ENCODE measurements at regions not wholly inside any gene's neighbourhood (a gene's known extent, or its start where the extent isn't known, plus 50 kb on each side); places are given as distances from the start of the nearest gene placed in this dataset.

- DNase-seq (ENCODE audit: low spot score), result no peak
Observed at GRCh38 chr10:88083597-88083989, 220.2 kb downstream of the PTEN start.

GRCh38 chr10:88086187-88086960, 222.9 kb downstream of the PTEN start:
- no peak for DNase-seq (ENCODE audit: low spot score)

- DNase-seq (ENCODE audit: low spot score), result no peak
Observed at GRCh38 chr10:88088441-88089340, 225.3 kb downstream of the PTEN start.

GRCh38 chr10:88089498-88089897, 226.1 kb downstream of the PTEN start:
- DNase-seq (ENCODE audit: low spot score), result no peak

DNA sequence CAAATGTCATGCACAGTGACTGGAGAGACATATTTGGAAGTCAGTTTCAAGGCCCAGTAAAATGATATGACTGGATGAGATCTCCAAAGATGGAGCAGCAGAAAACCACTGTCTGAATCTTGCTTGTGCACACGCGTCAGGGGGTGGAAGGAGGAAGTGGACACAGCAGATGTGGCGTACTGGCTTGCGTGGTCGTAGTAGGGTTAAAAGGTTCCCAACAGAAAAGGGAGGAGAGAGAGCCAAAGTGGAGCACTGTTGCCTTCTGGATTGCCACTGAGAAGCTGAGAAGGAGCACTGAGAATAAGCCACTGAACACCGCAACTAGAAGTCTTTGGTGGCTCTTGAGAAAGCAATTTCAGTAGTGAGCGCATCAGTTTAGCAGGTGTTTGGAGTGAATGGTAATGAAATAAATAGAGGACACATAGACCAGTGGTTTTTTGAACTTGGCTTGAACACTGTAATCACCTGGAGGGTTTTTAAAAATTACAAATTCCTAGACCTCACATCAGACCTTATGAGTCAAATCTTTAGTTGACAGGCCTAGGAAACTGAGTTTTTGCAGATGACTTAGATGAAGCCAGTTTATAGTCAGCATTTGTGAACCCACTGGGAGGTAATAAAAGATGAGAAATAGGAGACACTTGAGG, 227.3 kb downstream of the PTEN start:
- DNase-seq (ENCODE audit: low spot score), result no peak

DNA sequence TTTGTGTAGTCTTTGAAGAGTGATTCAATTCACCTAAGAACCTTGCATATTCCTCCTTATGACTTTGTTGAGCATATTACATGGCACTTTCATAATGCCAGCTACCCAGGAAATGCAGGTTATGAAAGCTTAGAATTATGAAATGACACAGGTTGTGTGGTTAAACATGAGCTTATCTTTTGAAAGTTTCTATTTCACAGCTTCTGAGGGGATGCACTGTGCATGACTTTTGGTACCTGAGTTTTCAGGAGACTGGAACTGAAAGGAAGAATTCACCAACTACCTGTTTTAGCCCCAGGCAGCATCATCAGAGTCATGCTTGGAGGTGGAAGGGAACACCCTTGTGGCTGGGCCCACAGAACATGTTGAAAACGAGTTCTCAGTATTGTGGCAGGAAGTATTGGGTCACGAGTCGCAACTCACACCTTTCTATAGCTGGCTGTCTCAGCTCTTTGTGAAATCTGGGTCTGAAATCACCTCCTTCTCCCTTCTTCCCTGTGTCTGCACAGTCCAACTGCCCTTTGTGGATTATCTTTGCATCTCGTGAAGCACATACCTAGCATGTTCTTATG, 228.2 kb downstream of the PTEN start:
- DNase-seq (ENCODE audit: low spot score), result no peak

GRCh38 chr10:88092265-88092664, 228.8 kb downstream of the PTEN start:
- DNase-seq (ENCODE audit: low spot score), result no peak

GRCh38 chr10:88092973-88093372, 229.5 kb downstream of the PTEN start:
- DNase-seq (ENCODE audit: low spot score), result no peak

GRCh38 chr10:88094795-88095194, 231.4 kb downstream of the PTEN start:
- DNase-seq (ENCODE audit: low spot score), result no peak

- no peak for DNase-seq (ENCODE audit: low spot score)
Observed at GRCh38 chr10:88095223-88095721, 231.8 kb downstream of the PTEN start.

- DNase-seq (ENCODE audit: low spot score), result no peak
Observed at GRCh38 chr10:88095778-88096431, 232.5 kb downstream of the PTEN start.

DNA sequence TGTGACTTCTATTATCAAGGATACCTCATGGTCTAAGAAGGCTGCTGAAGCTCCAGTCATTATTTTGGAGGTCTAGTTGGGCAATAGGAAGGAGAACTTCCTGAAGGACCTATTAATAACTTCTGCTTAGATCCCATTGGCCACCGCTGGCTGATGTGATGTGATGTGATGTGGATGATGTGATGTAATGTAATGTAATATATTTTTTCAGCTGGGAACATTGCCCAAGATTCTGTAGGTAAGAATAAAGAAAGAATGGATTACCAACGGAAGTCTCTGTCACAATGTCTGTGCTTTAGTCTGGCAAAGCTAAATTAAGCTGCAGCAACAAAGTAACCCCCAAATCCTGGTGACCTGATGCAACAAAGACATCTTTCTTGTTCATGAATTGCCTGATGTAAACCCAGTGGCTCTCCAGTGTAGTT, 233.7 kb downstream of the PTEN start:
- no peak for DNase-seq (ENCODE audit: low spot score)

DNA sequence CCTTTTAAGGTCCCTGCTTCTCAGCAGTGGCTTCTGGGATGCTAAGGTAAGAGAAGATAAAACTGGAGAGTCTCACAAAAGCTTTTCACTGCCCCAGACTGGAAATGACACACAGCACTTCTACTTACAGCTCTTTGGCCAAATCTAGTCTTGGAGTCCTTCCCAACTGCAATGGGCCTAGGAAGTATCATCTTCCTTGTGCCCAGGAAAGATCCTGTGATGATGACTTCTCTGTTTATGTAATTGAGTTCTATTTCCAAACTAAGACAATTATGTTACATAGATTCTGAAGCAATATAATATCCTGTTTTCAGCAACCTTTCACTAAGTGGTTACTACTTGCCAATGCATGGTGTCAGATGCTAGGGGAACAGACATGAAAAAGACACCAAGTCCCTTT, 234.1 kb downstream of the PTEN start:
- DNase-seq (ENCODE audit: low spot score), result no peak

GRCh38 chr10:88100281-88100680, 236.9 kb downstream of the PTEN start:
- no peak for DNase-seq (ENCODE audit: low spot score)

- DNase-seq (ENCODE audit: low spot score), result no peak
Observed at GRCh38 chr10:88101666-88102065, 238.2 kb downstream of the PTEN start.

DNA sequence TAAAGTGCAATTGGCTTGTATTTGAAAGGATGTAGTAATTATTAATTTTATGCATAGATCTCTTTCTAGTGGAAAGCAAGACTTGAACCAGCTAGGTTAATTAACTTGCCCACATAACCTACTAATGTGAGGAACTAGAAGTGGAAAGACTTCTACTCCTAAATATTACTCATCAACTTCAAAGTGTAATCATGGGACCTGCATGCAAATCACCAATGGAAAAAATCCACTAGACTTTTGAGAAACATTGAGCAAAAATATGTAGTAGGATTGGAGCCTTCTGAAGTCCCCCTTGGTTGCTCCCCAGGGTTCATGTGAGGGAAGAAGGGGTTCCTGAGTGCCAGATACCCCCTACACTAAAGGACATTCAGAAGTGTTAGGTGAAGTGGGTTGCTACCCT, 240.2 kb downstream of the PTEN start:
- DNase-seq (ENCODE audit: low spot score), result no peak

GRCh38 chr10:88104223-88104622, 240.8 kb downstream of the PTEN start:
- no peak for DNase-seq (ENCODE audit: low spot score)

DNA sequence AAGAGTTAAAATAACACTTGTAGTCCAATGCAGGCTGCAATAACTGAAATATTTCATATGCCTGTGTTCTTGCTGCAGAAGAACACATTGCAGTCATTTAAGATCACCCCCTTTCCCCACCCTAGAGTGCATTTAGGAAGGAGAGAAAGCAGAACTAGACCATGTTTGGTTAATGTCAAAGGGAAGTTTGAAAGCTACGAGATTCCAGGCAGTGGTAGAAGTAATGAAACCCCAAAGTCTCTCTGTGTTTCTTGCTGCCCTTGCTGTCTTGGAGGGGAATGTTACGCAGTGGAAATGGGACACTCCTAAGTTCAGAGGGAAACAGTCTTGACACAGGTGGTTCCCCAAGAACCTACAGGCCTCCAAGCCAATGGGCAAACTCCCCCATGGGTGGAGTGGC, 242.9 kb downstream of the PTEN start:
- DNase-seq (ENCODE audit: low spot score), result no peak

DNA sequence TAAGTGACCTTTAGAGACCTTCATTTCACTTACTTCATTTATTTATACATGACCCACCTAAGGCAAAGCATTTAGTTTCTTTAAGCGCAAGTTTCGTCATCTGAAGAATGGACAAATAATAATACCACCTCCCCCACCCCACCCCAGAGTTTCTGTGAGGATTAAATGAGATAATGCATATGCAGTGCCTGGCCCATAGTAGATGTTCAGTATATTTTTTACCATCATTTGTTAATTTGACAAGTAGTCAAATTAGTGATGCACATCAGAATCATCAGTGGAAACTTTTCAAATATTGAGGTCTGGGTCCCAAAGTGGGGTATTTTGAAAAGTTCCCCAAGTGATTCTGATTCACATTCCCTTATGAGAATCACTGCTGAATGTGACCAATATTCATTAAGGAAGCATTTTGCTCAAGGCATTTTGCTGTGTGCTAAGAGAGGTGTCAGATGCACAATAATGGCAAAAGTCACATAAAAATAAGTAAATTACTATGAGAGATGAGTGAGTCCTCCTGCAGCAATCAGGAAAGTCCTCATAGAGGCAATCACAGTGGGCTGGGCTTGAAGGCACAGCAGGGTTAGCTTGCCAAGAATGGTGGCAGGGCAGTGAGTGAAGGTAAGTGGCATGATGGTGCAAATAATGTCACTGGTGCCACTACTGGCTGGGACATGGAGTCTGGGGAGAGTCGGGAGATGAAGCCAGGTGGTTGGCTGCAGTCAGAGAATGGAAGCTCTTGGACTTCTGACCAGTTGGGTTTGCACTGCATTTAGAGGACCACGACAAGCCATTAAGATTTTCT, 244.1 kb downstream of the PTEN start:
- DNase-seq (ENCODE audit: low spot score), result no peak

DNA sequence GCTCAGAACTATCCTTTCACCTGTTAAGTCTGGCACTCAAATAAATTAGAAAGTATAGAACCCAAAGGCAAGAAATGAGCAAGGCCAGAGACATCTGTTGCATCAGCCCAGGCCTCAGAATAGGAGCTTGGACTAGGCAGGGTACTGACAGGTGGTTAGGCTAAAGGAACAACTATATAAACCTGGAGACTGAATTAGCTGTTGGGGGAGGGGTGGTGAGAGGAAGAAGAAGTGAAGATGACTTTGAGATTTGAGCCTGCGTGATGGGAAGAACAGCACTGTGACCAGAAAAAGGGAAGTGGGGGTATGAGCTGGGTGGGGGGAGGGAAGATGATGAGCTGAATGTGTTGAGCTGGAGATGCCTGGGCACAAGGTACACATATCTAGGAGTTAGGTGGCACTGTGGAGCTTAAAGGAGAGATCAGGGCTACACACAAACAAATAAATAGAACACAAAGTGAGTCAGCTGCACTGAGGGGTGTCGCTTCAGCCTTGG, 244.7 kb downstream of the PTEN start:
- DNase-seq (ENCODE audit: low spot score), result no peak

GRCh38 chr10:88110355-88110754, 246.9 kb downstream of the PTEN start:
- no peak for DNase-seq (ENCODE audit: low spot score)
